CD4-positive, alpha-beta T cell treated with Interleukin-4 for 4 hours (primary cell): ENCODE measurements at regions not wholly inside any gene's neighbourhood (a gene's known extent, or its start where the extent isn't known, plus 50 kb on each side); places are given as distances from the start of the nearest gene placed in this dataset.

ENCODE experiments used
- DNase-seq: peaks from one replicate; pipeline ENCODE4 v3.0.0-alpha.2; 2020

DNA sequence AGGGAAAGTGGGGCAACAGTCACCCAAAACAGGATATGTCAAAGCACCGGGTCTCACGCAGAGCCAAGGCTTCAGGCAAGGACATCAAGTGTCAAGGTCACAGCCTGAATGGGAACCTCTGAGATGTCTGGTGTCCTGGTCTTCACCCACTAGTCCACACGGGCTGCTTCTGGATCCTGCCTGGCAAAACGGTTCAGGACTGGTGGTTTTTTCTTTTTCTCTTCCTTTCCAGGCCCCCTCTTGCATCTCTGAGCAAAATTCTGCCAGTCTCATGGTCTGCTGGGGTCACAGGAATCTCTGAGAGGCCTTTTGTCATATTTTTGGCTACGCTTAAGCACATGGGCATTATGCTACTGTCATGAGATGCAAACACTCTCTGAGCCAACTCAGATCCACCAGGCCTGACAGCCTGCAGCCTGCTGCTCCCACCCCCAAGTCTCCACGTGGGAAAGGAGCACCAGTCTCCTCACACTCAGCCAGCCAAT, 518.2 kb upstream of the ZEB2 start:
- DNase-seq: no peak

DNA sequence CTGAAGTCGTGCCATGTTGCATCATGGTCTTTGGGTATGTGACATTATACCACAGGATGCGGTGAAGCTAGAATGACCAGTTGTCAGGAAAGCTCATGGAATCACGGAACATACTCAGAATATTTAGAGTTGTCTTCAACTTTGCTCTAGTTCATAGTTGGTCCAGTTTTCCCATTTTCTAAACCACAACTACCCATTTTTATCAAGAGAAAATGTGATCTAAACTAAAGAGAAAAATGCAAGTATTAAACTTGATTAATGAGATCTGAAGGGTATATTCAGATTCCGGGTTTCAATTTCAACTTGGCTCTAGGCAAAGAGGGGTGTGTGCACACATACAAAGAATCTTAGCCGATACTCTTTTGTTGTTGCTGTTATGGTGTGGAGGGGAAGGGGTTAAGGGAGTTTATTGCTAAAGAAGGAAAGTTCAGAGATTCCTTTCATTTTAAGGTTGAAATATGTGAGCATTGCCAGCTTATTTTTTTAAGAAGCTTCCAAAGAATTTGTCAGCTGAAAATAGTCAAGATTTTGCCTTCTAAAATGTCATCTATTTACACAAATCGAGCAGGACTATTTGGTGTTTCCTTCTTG, 516.6 kb upstream of the ZEB2 start:
- DNase-seq: no peak

DNA sequence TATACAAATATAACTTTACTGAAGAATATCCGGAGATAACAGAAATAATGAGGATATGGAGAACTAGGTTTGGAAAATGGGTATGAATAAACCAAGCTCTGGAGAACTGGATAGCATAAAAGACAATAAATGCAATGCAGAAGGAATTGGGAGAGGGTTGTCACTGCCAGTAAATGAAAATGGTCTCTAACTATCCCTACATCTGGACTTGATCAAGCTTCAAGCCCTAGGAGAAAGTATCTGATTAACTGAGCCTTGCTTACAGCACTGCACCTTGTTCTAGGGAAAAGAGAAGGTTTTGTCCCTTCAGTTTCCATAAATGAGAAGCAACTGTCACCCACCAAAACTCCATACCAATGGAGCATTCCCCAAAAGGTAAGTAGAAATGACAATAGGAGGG, 514.6 kb upstream of the ZEB2 start:
- DNase-seq: no peak

DNA sequence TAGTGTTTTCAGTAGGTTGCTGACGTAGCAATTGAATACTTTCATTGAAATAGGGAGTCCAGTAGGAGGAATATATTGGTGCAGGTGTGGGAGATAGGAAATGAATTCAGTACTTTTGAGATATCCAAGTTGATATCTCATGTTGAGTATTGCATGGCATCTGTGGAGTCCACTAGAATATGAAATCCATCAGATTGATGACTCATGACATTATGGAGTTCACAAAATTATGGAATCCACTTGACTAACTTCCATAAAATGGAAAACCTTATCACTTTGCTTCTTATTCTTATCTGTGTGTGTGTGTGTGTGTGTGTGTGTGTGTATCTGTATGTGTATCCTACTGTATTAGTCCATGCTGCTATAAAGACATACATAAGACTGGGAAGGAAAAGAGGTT, 513.5 kb upstream of the ZEB2 start:
- DNase-seq: no peak

- no peak for DNase-seq
Observed at GRCh38 chr2:145032791-145033190, 512.9 kb upstream of the ZEB2 start.

DNA sequence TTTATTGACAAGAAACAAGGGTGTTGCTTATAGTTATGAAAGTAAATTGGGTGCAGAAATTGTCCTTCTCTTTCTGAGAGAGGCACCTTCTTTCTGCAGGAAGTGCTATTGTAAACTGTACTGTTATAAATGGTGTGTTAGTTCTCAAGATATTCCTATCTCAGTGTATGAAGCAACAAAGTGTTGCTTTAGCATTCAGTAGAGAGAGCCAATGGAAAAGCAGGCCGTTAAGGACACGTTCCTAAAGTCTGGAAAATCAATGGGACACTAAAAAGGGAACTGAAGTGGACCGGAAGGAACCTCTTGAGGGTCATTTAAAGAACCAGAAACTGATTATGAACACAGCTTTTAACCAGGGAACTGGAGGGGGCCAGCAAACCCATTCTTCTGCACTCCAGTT, 510.0 kb upstream of the ZEB2 start:
- DNase-seq: no peak

DNA sequence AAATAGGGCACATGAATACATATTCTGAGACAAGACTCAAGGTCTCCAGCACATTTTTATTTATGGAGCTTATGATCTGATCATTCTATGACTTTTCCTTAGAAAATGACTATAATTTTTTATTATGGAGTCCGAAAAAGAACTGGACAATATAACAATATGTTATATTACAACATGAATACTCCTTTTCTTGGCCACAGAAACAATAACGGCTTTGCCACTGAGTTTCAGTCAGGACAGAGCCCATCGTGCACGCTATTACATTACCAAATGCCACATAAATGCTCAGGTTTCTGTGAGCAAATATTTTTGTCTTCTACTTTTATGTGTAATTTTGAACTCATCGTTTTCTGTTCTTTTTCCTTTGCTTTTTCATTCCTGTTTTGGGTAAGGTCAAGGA, 509.2 kb upstream of the ZEB2 start:
- DNase-seq: no peak

- DNase-seq: no peak
Observed at GRCh38 chr2:145028101-145028920, 508.4 kb upstream of the ZEB2 start.

DNA sequence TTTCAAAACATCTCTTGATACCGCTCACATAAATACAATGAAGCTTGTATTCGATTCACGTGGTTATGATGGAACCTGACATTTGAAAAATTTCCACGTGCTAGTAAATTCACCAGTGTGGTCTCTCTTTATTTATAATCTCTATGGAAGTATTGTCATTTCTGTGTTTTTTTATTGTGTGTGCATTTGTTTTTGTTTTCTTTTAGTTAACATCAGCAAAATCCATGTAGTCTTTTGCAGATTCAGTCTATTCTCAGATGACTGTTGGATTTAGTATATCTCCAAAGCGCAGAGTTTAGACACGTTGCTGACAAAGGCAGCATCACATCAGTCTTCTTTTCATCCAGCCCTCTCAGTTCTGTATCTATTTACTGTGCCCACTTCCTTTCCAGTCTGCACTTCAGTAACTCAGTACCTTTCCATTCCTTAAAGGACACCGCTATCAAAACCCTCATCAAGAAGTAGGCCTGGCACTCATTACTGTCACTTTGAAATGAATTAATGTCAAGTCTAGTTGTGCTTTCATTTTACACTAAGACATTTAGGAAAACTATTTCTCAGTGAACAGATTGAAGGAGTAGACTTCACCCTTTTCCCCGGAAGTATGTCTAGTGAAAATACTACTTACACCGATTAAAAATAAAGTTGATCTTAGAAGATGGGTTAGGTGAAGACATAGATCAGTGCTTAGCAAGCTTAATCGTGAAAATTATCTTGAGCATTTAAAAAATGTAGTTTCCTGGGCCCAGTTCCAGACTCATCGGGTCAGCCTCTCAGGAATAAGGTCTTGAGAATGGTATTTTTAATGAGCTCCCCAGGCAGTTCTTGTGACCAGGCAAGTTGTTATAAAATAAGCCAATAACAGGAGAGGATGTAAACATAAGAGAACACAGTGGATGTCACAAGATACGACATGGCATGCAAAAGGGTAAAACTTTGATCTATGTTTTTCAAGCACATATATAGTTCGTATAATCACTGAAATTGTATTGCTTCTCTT, 506.8 kb upstream of the ZEB2 start:
- no peak for DNase-seq

DNA sequence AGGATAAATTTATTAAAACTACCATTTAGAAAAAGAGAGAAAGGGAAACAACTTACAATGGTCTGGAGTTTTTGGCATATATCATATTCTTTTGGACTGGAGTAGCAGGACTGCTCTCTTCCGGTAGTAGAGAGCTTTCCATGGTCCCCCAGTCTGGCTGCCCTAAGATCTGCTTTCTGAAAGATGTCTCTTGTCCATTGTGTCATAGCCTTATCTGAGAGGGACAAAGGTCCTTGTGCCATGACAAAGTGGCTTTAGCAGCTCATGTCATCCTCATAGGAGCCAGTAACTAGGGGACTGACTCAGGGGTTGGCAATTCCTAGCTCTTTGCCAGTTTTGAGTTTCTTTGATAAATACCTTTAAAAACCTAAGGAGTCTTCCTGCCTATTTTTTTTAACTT, 505.5 kb upstream of the ZEB2 start:
- DNase-seq: no peak

DNA sequence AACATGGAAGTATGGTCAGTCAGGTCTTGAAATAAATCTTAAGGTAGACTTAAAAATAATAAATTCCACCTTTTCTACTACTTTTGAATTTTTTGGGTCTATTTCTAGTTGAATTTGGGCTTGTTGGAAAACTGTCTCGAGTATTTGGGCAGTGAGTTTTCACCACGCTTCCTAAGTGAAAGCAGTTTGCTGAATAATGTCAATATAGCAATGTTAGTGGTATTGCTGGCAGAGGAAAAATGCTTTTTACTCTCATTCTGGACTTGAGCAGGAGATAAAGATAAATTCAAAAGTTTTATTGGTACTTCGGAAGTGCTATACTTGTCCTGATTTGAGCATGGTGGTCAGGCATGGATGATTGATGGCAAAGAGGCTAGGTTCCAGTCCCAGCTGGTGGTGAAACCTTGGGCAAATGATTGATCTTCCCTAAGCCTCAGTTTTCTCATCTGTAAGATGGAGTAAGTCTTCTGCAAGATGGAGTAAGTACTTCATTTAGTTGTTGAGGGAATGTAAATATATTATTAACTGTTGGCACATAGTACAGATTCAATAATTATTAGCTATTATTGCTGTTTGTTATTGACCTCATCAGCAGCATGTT, 503.5 kb upstream of the ZEB2 start:
- no peak for DNase-seq

GRCh38 chr2:145022666-145023333, 502.9 kb upstream of the ZEB2 start:
- no peak for DNase-seq

- no peak for DNase-seq
Observed at GRCh38 chr2:145021962-145022665, 502.2 kb upstream of the ZEB2 start.

GRCh38 chr2:145020694-145021093, 500.8 kb upstream of the ZEB2 start:
- no peak for DNase-seq

DNA sequence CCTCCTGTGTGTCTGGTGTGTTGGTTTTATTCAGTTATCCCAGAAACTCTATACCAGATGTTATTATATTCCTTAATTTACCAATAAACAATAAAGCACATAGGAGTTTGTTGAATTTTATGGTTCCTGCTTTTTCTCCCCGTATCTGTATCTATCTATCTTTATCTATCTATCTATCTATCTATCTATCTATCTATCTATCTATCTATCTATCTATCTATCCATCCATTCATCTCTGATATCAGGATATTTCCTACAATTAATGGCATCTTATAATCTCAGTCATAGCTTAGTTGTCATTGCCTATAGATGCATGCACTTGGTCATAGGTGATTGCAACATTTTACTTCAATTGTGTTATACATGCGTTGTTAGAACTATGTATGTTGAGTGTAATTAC, 500.2 kb upstream of the ZEB2 start:
- no peak for DNase-seq

DNA sequence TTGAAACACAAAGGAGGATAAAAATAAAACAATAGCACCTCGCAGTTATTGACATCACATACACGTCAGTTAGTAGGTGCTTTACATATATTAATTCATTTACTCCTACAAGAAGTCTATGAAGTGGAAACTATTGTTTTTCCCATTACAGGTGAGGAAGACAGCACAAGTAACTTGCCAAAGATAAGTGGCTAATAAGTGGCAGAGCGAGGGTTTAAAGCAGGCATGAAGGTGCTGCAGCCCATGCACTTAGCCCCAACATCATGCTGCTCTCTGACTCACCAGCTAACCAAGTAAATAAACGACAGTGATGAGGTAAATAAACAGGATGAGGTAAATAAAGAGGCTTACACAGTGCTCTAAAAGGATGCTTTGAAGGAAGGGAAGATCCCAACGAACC, 498.6 kb upstream of the ZEB2 start:
- no peak for DNase-seq

GRCh38 chr2:145017149-145017548, 497.2 kb upstream of the ZEB2 start:
- no peak for DNase-seq

DNA sequence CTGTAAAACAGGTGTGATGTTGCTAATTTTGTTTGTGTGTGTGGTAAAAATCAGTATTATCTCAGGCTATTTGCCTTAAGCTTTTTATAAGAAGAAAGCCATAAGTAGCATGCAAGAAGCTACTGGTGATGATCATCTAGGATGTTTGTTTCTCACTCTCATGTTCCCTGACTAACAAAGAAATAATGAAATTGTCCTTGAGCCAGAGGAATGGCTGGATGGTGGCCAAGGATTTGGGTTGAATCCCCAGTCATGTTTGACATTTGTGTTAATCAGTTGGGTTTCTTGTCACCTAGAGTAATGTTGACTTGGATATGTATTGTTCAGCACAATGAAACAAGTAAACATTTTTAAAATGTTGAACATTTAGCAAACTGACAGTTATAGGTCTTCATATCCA, 496.8 kb upstream of the ZEB2 start:
- DNase-seq: no peak

- DNase-seq: no peak
Observed at GRCh38 chr2:145015561-145015960, 495.6 kb upstream of the ZEB2 start.

- DNase-seq: no peak
Observed at GRCh38 chr2:145012806-145013205, 492.9 kb upstream of the ZEB2 start.

DNA sequence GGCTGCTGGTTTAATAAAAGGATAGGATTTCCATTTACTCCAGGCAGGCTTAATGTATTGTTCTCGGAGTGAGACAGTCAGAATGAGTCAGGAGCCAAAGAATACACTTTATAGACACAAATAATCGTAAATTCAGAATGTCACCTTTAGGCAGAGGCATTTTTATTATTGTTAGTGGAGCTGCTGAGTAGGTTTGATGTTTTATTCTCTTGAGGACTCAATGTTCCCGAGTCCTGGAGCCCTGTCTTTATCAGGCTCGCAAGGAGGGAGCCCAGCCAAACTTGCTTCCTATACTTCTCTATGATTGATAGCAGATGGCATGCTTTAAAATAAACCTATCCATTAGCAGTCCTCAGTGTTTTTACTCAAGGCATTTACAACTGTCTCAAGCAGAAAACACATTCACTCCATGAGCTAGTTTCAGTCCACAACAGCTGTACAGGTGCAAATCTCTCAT, 492.3 kb upstream of the ZEB2 start:
- DNase-seq: no peak

DNA sequence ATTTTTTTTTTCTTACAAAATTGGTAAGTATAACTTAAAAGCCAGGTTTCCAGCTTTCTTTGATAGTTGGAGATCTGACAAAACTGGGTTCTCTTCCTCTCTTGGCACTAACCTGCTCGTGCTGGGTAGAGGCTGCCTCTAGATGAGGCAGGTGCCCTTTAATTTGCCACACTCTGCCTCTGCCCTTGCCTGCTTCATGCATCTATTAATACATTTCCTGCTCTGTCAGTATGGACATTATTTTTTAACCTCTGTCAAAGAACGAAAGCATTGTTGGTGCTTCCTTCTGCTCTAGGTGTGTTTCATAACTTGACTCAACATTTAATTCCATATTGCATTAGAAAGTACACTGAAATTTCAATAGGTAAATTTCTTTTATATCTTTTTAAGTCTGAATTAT, 490.7 kb upstream of the ZEB2 start:
- DNase-seq: no peak
